OCI-LY7 (cell line): ENCODE measurements at regions not wholly inside any gene's neighbourhood (a gene's known extent, or its start where the extent isn't known, plus 50 kb on each side); places are given as distances from the start of the nearest gene placed in this dataset.

Experiments
- BruUV-seq: library from RNA; stranded (reverse); fragments of 400-500 nt; replicated peaks from 2 replicates; lab custom pipeline; 2021; lab: Mats Ljungman, UMichigan
- CTCF ChIA-PET: fragments of 300-600 bp; sonication (Branson Sonifier 250); formaldehyde crosslinking; loops from one replicate; lab custom pipeline; 2022; ENCODE audit warnings: antibody characterized with exemption; ENCODE audit not compliant: unreplicated experiment; lab: Charles Lee
- POLR2A ChIA-PET: fragments of 300-600 bp; sonication (Branson Sonifier 250); formaldehyde crosslinking; loops from one replicate; lab custom pipeline; 2022; ENCODE audit warnings: antibody characterized with exemption; lab: Charles Lee
- DNase-seq: peaks from one replicate; pipeline ENCODE4 v3.0.0-alpha.2; 2015; ENCODE audit warnings: low spot score
- H2AFZ ChIP-seq: fragments of 200-600 bp; sonication (generic), shearing (Covaris generic); 2 replicates; pipeline ENCODE4 v1.6.1; 2014; ENCODE audit warnings: mild to moderate bottlenecking, antibody characterized with exemption, low read length, moderate library complexity
- H3K27ac ChIP-seq: fragments of 200-600 bp; sonication (generic); 2 replicates; pipeline ENCODE4 v1.5.1; 2014; ENCODE audit warnings: mixed run types, low read depth, mild to moderate bottlenecking, moderate library complexity, low read length, inconsistent platforms; ENCODE audit not compliant: poor library complexity, severe bottlenecking
- H3K36me3 ChIP-seq: fragments of 200-600 bp; sonication (generic); 2 replicates; pipeline ENCODE4 v1.6.1; 2014; ENCODE audit warnings: mild to moderate bottlenecking, antibody characterized with exemption, low read length, moderate library complexity, mixed read lengths; ENCODE audit not compliant: insufficient read depth
- H3K4me1 ChIP-seq: fragments of 200-600 bp; sonication (generic); 2 replicates; pipeline ENCODE4 v1.5.1; 2014; ENCODE audit warnings: mild to moderate bottlenecking, low read length; ENCODE audit not compliant: insufficient read depth, poor library complexity, severe bottlenecking
- H3K4me2 ChIP-seq: fragments of 200-600 bp; sonication (generic); 2 replicates; pipeline ENCODE4 v1.6.1; 2014; ENCODE audit warnings: mild to moderate bottlenecking, low read length
- H3K4me3 ChIP-seq: fragments of 200-600 bp; sonication (generic); 2 replicates; pipeline ENCODE4 v1.5.1; 2014; ENCODE audit warnings: mild to moderate bottlenecking, low read depth, low read length; ENCODE audit not compliant: poor library complexity, severe bottlenecking
- H3K79me2 ChIP-seq: fragments of 200-600 bp; sonication (generic); 2 replicates; pipeline ENCODE4 v1.6.1; 2016; ENCODE audit warnings: low read depth, mild to moderate bottlenecking, low read length, moderate library complexity, mixed read lengths; ENCODE audit not compliant: insufficient read depth
- H3K9me2 ChIP-seq: fragments of 200-600 bp; sonication (generic); 2 replicates; pipeline ENCODE4 v1.6.1; 2016; ENCODE audit warnings: mild to moderate bottlenecking, low read length, mixed read lengths; ENCODE audit not compliant: insufficient read depth
- H3K9me3 ChIP-seq: fragments of 200-600 bp; sonication (generic); 2 replicates; pipeline ENCODE4 v1.6.1; 2014; ENCODE audit warnings: mild to moderate bottlenecking, mixed run types, low read length, mixed read lengths
- H4K20me1 ChIP-seq: fragments of 200-600 bp; sonication (generic); 2 replicates; pipeline ENCODE4 v1.6.1; 2014; ENCODE audit warnings: mild to moderate bottlenecking, antibody characterized with exemption, low read length, moderate library complexity, mixed read lengths; ENCODE audit not compliant: insufficient read depth
- CTCF ChIP-seq: fragments of 200-600 bp; sonication (generic); conservative IDR thresholded peaks from 2 replicates; pipeline ENCODE4 v1.5.1; 2014; ENCODE audit warnings: mild to moderate bottlenecking, antibody characterized with exemption, low read length, moderate library complexity, mixed read lengths
- EZH2phosphoT487 ChIP-seq: fragments of 200-600 bp; sonication (generic); IDR thresholded peaks from 2 replicates; pipeline ENCODE4 v1.6.1; 2018; ENCODE audit warnings: low read depth, borderline replicate concordance, mild to moderate bottlenecking, mixed run types, antibody characterized with exemption, low read length, moderate library complexity, mixed read lengths
- intact Hi-C: fragments of 100-400 bp; cut with micrococcal nuclease; formaldehyde crosslinking; loops from one replicate; pipeline ENCODE4 v1.10.0; 2022; ENCODE audit not compliant: unreplicated experiment

- intact Hi-C loops = loop anchor here (5.0 to 10.0 kb wide), 2 partner anchors 384 to 1027 kb away; no protein-coding TSS in a partner anchor
These were observed 57.3 kb upstream of the SLC28A3 start for GRCh38 chr9:84397822-84398221.

GRCh38 chr9:84402517-84402916 is 62.0 kb upstream of the SLC28A3 start:
- Histone ChIP-seq H3K36me3 (no peaks in the 10 kb centered on the region), H3K4me3 (no peak overlapping the region), H3K4me2 (no peak overlapping the region), H4K20me1 (no peaks in the 10 kb centered on the region), H3K4me1 (no peaks in the 10 kb centered on the region), H3K9me2 (no peaks in the 10 kb centered on the region), H3K27ac (no peak overlapping the region), H3K79me2 (no peaks in the 10 kb centered on the region), H2AFZ (no peak overlapping the region), H3K9me3 (no peaks in the 10 kb centered on the region)
- DNase-seq = no peak
- ChIA-PET CTCF (no interaction called here), POLR2A (no interaction called here)
- no TSS peak for BruUV-seq
- intact Hi-C loops = loop anchor here (10.0 kb wide), 1 partner anchor 1382 kb away; no protein-coding TSS in a partner anchor
- no peak for TF ChIP-seq EZH2phosphoT487
- no peak for TF ChIP-seq CTCF

More at GRCh38 chr9:84397822-84398221, 57.3 kb upstream of the SLC28A3 start:
- Histone ChIP-seq H3K4me3 (no peak overlapping the region), H3K9me2 (no peaks in the 10 kb centered on the region), H3K79me2 (no peaks in the 10 kb centered on the region), H3K4me2 (no peak overlapping the region), H3K27ac (no peak overlapping the region), H3K9me3 (no peaks in the 10 kb centered on the region), H2AFZ (no peak overlapping the region), H3K4me1 (no peaks in the 10 kb centered on the region), H3K36me3 (no peaks in the 10 kb centered on the region), H4K20me1 (no peaks in the 10 kb centered on the region)
- CTCF ChIA-PET = no interaction called here
- TF ChIP-seq EZH2phosphoT487 = no peak
- TF ChIP-seq CTCF = no peak
- POLR2A ChIA-PET = interaction anchor here (0.8 to 1.2 kb wide), 2 partner anchors 8 to 384 kb away, joined by 3 to 4 read pairs; no protein-coding TSS in a partner anchor
- no TSS peak for BruUV-seq
- no peak for DNase-seq

- H3K79me2 ChIP-seq = no peaks in the 10 kb centered on the region
- H3K4me1 ChIP-seq = no peaks in the 10 kb centered on the region
- ChIA-PET CTCF (no interaction called here), POLR2A (no interaction called here)
- TF ChIP-seq CTCF = no peak
- TF ChIP-seq EZH2phosphoT487 = no peak
- no peak overlapping the region for H3K27ac ChIP-seq
- no peak overlapping the region for H3K4me3 ChIP-seq
- no peak overlapping the region for H3K4me2 ChIP-seq
- no peaks in the 10 kb centered on the region for H3K36me3 ChIP-seq
- H3K9me2 ChIP-seq = no peaks in the 10 kb centered on the region
- intact Hi-C loops = loop anchor here (10.0 kb wide), 1 partner anchor 1382 kb away; no protein-coding TSS in a partner anchor
- no peaks in the 10 kb centered on the region for H3K9me3 ChIP-seq
- no TSS peak for BruUV-seq
- no peak overlapping the region for H2AFZ ChIP-seq
- no peak for DNase-seq
- no peaks in the 10 kb centered on the region for H4K20me1 ChIP-seq
These were observed 62.7 kb upstream of the SLC28A3 start for GRCh38 chr9:84403288-84403687.
